BLaER1 (cell line): ENCODE measurements at regions not wholly inside any gene's neighbourhood (a gene's known extent, or its start where the extent isn't known, plus 50 kb on each side); places are given as distances from the start of the nearest gene placed in this dataset.
A peak's percentile ranks its signal among the peaks of the same experiment; 100 is the strongest.

ENCODE experiments used
- H3K27ac ChIP-seq: shearing (Covaris generic); formaldehyde crosslinking; 2 replicates; pipeline ENCODE4 v1.8.1; 2022
- H3K27me3 ChIP-seq: shearing (Covaris generic); formaldehyde crosslinking; 2 replicates; pipeline ENCODE4 v1.8.1; 2022
- H3K36me3 ChIP-seq: shearing (Covaris generic); formaldehyde crosslinking; 2 replicates; pipeline ENCODE4 v1.8.1; 2022
- H3K4me1 ChIP-seq: shearing (Covaris generic); formaldehyde crosslinking; 2 replicates; pipeline ENCODE4 v1.8.1; 2022
- H3K4me2 ChIP-seq: shearing (Covaris generic); formaldehyde crosslinking; 2 replicates; pipeline ENCODE4 v1.8.1; 2022
- H3K4me3 ChIP-seq: shearing (Covaris generic); formaldehyde crosslinking; 2 replicates; pipeline ENCODE4 v1.8.1; 2022
- H3K9ac ChIP-seq: shearing (Covaris generic); formaldehyde crosslinking; 2 replicates; pipeline ENCODE4 v1.8.1; 2022
- H3K9me3 ChIP-seq: shearing (Covaris generic); formaldehyde crosslinking; 2 replicates; pipeline ENCODE4 v1.8.1; 2022
- H4K20me1 ChIP-seq: shearing (Covaris generic); formaldehyde crosslinking; 2 replicates; pipeline ENCODE4 v1.8.1; 2022
- Cebpa-rat ChIP-seq: shearing (Covaris generic); IDR thresholded peaks from 2 replicates; pipeline ENCODE4 v1.8.1; 2022

DNA sequence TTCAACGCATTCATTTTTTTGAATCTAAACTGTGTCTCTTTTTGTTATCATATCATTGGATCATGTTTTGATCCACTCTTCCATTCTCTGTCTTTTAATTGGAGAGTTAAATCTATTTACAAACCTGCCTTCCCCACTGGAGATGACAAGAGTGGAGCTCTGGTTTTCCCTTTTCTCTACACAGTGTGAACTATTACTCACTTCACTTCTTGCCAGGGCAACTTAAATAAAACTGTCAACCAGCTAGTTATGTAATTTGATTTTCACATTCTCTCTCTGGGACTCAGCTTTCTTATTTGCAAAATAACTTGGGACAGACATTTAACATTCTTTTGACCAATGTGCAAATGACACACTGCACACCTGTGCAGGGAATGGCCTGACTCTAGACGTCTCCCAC, 230.8 kb upstream of the CST7 start:
- no peak overlapping the region for H3K9ac ChIP-seq
- no peak overlapping the region for H3K27ac ChIP-seq
- H3K9me3 ChIP-seq: peaks cover 20% of the 10 kb centered on the region
- no peaks in the 10 kb centered on the region for H3K27me3 ChIP-seq
- H3K4me2 ChIP-seq: no peak overlapping the region
- TF ChIP-seq Cebpa-rat: no peak
- H3K36me3 ChIP-seq: no peaks in the 10 kb centered on the region
- no peaks in the 10 kb centered on the region for H4K20me1 ChIP-seq
- H3K4me3 ChIP-seq: no peak overlapping the region
- peaks cover 12% of the 10 kb centered on the region for H3K4me1 ChIP-seq

DNA sequence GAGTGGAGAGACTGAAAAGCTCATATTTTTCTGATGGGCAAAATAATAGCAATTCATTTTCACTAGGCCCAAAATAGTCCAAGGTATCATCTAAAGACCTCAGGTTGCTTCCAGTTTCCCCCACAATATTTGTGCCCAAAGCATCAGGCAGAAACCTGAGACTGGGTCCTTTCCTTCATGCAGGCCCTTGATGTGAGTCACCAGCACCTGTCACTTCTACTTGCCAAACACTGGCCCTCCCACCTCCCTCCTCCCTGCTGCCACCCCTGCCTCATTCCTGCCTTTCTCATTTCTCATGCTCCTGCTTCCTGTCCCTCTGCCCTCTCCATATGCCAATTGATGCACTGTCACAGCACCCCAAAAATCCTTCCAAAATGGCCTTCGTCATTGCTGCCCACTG, 230.4 kb upstream of the CST7 start:
- H3K36me3 ChIP-seq: no peaks in the 10 kb centered on the region
- peaks cover 16% of the 10 kb centered on the region for H3K9me3 ChIP-seq
- H3K27ac ChIP-seq: no peak overlapping the region
- no peak overlapping the region for H3K4me3 ChIP-seq
- H3K27me3 ChIP-seq: no peaks in the 10 kb centered on the region
- no peaks in the 10 kb centered on the region for H4K20me1 ChIP-seq
- no peak overlapping the region for H3K9ac ChIP-seq
- peaks cover 15% of the 10 kb centered on the region for H3K4me1 ChIP-seq
- TF ChIP-seq Cebpa-rat: no peak
- H3K4me2 ChIP-seq: no peak overlapping the region

DNA sequence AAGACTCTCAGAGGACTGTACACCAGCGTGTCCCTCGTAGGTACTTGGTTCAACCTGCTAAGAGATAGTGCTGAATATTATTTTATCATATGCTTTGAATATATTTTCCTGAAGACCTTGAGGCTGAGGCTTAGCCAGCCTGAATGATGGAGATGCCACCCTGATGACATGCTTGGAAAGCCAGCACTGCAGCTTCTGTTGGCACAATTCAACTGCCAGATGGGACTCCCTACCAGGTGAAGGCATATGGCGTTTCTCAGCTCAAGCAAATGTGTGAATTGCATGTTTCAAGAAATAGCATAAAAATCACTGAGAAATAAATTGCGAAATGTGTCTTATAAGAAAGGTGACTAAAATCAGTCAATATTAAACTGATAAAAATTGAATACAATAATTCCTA, 228.1 kb upstream of the CST7 start:
- no peak overlapping the region for H3K27ac ChIP-seq
- peaks cover 15% of the 10 kb centered on the region for H3K4me1 ChIP-seq
- no peaks in the 10 kb centered on the region for H3K27me3 ChIP-seq
- H4K20me1 ChIP-seq: no peaks in the 10 kb centered on the region
- no peaks in the 10 kb centered on the region for H3K9me3 ChIP-seq
- H3K36me3 ChIP-seq: no peaks in the 10 kb centered on the region
- H3K4me3 ChIP-seq: no peak overlapping the region
- TF ChIP-seq Cebpa-rat: peak; percentile 18; the same call in 1 of the 2 replicates
- H3K9ac ChIP-seq: no peak overlapping the region
- H3K4me2 ChIP-seq: no peak overlapping the region

DNA sequence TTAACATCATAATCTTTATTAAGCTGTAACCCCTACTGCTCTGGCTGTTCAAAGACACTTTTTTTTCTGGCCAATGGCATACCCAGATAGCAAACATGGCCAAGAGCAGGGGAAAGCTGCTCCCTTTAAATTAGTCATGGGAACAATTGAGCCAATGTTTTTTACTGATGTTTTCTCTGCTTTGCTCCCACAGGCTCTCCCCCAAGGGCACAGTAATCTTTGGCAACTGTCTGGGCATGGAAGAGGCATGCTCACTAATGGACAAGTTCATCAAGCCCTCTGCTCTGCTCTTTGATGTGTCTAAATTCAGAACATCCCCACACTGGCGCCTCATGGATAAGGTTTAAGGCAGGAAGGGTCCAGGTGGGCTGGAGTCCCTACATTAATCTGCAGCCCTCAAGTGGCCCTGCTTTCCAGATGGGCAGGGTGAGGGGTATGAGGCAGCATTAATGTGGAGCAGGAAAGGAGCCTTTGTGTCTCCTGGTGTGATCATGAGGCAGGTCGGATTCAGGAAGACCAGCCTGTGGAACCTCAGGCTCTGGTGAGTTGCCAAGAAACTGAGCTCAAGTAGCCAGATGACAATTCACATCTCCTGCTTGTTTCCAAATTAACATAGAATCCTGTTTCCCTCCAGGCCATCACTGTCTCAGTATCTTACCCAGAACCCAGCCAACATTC, 227.0 kb upstream of the CST7 start:
- no peaks in the 10 kb centered on the region for H3K36me3 ChIP-seq
- no peak for TF ChIP-seq Cebpa-rat
- H3K9ac ChIP-seq: no peak overlapping the region
- peaks cover 15% of the 10 kb centered on the region for H3K4me1 ChIP-seq
- H3K4me2 ChIP-seq: peak overlapping the region; percentile 19
- no peaks in the 10 kb centered on the region for H3K9me3 ChIP-seq
- no peaks in the 10 kb centered on the region for H4K20me1 ChIP-seq
- H3K4me3 ChIP-seq: no peak overlapping the region
- H3K27ac ChIP-seq: no peak overlapping the region
- H3K27me3 ChIP-seq: no peaks in the 10 kb centered on the region

DNA sequence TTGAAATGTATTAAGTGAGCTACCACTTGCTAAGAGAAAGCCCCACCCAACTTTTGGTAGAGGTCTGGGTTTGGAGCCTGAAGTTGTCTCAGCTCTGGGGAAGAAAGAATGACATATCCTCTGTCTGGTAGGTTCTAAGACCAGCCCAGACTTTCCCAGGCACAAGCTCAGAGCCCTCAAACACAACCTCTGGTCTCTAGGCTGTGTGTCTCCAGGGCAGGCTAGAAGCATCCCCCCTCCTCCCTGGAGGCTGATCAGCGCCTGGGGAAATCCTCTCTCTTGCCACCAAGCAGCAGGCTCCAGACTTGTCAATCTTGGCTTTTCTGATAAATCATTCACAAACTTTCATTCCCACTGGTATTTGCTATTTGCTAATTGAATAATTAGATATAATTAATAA, 226.5 kb upstream of the CST7 start:
- H3K27ac ChIP-seq: no peak overlapping the region
- H3K4me2 ChIP-seq: peak overlapping the region; percentile 19
- no peaks in the 10 kb centered on the region for H4K20me1 ChIP-seq
- no peaks in the 10 kb centered on the region for H3K36me3 ChIP-seq
- no peak overlapping the region for H3K9ac ChIP-seq
- H3K27me3 ChIP-seq: no peaks in the 10 kb centered on the region
- H3K4me3 ChIP-seq: no peak overlapping the region
- peaks cover 19% of the 10 kb centered on the region for H3K4me1 ChIP-seq
- TF ChIP-seq Cebpa-rat: no peak
- no peaks in the 10 kb centered on the region for H3K9me3 ChIP-seq

DNA sequence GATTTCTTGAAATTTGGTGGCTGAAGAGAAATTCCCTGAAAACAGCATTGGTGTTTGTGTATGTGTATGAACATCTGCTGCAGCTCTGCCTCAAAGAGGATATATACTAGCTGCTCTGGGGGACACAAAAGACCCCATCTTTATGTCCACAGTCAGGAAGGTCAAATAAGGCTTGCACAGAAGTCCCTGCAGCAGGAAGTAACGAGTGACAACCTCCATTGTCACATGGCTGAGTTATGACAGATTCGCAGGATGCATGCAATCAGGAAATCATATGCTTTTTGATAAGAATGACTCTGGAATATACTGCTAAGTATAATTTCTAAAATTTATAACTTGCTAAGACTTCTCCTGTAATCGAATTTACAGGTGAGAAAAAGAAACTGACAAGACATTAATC, 225.9 kb upstream of the CST7 start:
- H3K4me2 ChIP-seq: peak overlapping the region; percentile 19
- H3K9me3 ChIP-seq: no peaks in the 10 kb centered on the region
- no peaks in the 10 kb centered on the region for H4K20me1 ChIP-seq
- no peaks in the 10 kb centered on the region for H3K27me3 ChIP-seq
- no peak overlapping the region for H3K9ac ChIP-seq
- H3K36me3 ChIP-seq: no peaks in the 10 kb centered on the region
- no peak overlapping the region for H3K27ac ChIP-seq
- no peak overlapping the region for H3K4me3 ChIP-seq
- peaks cover 20% of the 10 kb centered on the region for H3K4me1 ChIP-seq
- no peak for TF ChIP-seq Cebpa-rat

DNA sequence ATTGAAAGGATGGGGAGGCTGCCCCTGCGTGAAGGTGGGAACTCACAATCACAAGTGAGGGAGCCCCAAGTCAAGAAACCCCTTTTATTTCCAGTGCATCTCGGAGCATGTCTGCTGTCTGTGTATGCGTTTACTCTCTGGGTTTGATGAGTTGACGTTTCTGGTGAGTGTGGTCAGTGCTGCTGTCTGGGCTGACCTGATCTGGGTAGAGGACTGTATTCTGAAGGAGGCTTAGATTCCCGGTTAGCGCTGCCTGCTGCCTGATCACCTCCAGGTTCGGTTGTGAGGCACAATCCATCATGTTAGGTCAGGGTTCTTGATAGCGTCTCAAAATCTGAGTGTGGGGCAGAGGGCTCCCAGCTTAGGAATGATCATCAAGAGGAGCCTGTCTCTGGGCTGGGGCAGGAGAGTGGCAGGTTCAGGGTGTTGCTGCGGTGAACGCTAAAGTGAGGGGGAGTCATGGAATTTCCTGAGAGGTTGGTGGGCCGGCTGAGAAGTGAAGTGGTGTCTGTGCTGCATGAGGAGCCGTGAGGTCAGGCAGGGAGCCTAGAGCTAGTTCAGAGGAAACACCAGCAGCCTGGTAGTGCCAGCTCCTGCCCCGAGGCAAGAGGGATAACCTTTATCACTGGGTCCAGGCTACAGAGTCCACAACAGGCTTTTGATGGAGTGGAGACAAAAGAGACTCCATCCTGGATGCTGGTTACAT, 225.3 kb upstream of the CST7 start:
- Histone ChIP-seq H3K9ac (no peak overlapping the region), H3K4me2 (no peak overlapping the region), H3K36me3 (no peaks in the 10 kb centered on the region), H3K4me1 (peaks cover 20% of the 10 kb centered on the region), H3K4me3 (no peak overlapping the region), H3K9me3 (peaks cover 3% of the 10 kb centered on the region; the same call in 1 of the 2 replicates), H4K20me1 (no peaks in the 10 kb centered on the region), H3K27me3 (no peaks in the 10 kb centered on the region), H3K27ac (no peak overlapping the region)
- no peak for TF ChIP-seq Cebpa-rat

DNA sequence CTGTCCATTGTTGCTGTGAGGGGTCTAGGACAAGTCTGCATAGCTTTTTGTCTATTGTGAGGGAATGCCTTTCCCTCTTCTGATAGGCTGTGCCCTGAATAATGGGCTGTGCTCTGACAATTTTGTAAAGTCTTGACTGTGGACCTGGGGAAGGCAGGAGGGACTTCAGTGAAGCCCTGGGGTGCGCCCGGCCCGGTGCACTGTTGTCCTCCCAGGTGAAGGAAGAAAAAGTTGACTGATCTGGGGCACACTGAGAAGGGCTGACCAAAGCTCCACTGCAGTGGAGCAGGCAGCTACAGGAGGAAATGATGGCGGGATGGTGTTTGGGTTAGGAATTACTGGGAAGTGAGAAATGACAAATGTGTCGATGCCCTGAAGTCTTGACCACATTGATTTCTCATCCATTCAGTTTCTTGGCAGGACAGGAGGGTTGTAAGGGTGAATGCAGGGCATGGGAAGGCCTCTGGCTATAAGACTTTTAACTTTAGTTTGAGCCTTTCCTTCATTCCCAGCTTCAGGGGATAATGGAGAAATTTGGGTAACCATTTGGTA, 224.0 kb upstream of the CST7 start:
- TF ChIP-seq Cebpa-rat: no peak
- H4K20me1 ChIP-seq: no peaks in the 10 kb centered on the region
- no peak overlapping the region for H3K4me2 ChIP-seq
- peaks cover 20% of the 10 kb centered on the region for H3K4me1 ChIP-seq
- no peaks in the 10 kb centered on the region for H3K36me3 ChIP-seq
- no peak overlapping the region for H3K4me3 ChIP-seq
- H3K27me3 ChIP-seq: no peaks in the 10 kb centered on the region
- no peak overlapping the region for H3K27ac ChIP-seq
- no peak overlapping the region for H3K9ac ChIP-seq
- peaks cover 11% of the 10 kb centered on the region; the same call in 1 of the 2 replicates for H3K9me3 ChIP-seq

DNA sequence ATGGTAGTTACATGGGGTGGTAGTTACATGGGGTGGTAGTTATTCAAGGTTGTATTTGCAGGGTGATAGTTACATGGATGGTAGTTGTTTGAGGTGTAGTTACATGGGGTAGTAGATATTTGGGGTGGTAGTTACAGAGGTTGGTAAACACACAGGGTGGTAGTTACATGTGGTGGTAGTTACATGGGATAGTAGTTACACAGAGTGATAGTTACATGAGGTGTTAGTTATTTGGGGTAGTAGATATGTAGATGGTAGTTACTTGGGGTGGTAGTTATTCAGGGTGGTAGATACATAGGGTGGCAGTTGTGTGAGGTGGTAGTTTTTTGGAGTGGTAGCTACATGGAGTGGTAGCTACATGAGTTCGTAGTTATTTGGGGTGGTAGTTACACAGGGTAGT, 221.3 kb upstream of the CST7 start:
- no peak overlapping the region for H3K4me3 ChIP-seq
- no peaks in the 10 kb centered on the region for H4K20me1 ChIP-seq
- H3K36me3 ChIP-seq: no peaks in the 10 kb centered on the region
- H3K9ac ChIP-seq: no peak overlapping the region
- no peaks in the 10 kb centered on the region for H3K27me3 ChIP-seq
- H3K4me2 ChIP-seq: 0 out of 2 replicates have a peak overlapping the region, but pooled peaks have one; percentile 6
- no peak overlapping the region for H3K27ac ChIP-seq
- TF ChIP-seq Cebpa-rat: no peak
- peaks cover 11% of the 10 kb centered on the region; the same call in 1 of the 2 replicates for H3K9me3 ChIP-seq
- peaks cover 13% of the 10 kb centered on the region for H3K4me1 ChIP-seq
